ENCODE measurements at regions not wholly inside any gene's neighbourhood (a gene's known extent, or its start where the extent isn't known, plus 50 kb on each side); places are given as distances from the start of the nearest gene placed in this dataset.

DNA sequence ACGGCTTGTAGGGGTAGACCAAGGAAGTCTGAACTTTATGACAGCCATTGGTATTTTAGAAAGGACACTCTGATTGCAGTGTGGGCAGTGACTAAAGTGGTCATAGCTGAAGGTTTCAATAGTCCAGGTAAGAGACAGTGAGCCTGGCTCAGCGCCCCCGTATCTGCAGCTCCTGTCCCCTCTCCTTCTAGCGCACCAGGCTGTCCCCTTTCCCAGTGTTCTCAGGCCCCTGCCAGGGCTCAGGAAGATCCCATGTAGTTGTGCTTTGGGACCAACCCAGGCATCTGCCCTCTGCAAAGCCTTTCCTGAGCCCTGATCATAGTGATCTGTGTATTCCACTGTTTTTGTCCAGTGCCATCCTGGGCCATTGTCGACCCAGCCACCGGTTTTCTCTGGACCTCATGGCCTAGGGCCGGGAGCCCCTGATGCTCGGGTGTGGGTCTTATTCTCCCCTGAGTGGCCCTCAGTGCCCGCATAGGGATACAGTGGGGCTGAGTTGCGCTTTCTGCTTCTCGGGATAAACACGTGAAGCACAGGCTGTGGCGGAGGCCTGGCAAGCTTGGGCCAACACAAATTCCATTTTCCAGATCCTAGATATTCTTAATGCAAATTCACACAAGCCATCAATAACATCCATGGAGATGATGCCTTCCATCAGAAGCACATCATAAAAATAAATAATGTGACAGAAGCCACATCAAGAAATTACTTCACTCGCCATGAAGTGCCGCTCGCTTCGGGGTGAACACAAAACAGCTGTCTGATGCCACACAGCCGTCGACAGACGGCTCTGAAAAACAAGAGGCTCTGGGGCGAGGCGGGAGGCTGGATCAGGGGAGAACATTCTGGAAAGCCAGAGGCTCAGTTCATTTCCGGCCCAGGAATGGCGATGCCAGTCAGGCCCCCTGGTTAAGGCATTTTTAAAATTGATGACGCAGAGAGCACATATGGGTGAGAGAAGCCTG is 805.0 kb downstream of the TBC1D22A start:
- ATAC-seq (ENCODE audit: low FRiP score) (no peak), DNase-seq (ENCODE audit: low spot score) (no peak)
- TF ChIP-seq, protein P1, sequence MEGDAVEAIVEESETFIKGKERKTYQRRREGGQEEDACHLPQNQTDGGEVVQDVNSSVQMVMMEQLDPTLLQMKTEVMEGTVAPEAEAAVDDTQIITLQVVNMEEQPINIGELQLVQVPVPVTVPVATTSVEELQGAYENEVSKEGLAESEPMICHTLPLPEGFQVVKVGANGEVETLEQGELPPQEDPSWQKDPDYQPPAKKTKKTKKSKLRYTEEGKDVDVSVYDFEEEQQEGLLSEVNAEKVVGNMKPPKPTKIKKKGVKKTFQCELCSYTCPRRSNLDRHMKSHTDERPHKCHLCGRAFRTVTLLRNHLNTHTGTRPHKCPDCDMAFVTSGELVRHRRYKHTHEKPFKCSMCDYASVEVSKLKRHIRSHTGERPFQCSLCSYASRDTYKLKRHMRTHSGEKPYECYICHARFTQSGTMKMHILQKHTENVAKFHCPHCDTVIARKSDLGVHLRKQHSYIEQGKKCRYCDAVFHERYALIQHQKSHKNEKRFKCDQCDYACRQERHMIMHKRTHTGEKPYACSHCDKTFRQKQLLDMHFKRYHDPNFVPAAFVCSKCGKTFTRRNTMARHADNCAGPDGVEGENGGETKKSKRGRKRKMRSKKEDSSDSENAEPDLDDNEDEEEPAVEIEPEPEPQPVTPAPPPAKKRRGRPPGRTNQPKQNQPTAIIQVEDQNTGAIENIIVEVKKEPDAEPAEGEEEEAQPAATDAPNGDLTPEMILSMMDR (IDR thresholded peaks at IDR 0.05), result no peak

DNA sequence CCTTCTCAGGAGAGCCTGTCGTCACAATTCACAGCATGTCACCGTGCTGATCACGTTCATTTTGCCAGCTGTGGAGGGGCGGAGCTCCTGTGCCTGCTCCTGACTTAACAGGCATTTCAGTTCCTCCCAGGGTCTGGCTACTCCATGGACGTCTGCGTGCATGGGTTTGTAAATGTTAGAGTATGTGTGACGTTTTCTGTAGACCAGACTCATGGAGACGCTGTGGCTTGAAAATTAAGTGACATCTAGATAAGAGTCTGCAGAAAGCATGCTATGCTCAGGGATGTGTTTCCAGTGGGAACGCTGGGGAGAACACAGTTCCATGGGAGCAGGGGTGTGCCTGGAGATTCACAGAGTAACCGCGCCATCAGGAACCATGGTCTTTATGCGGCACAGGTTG is 804.0 kb downstream of the TBC1D22A start:
- ATAC-seq (ENCODE audit: low FRiP score), result no peak
- TF ChIP-seq, protein P1 (IDR thresholded peaks at IDR 0.05), result no peak
- no peak for DNase-seq (ENCODE audit: low spot score)

DNA sequence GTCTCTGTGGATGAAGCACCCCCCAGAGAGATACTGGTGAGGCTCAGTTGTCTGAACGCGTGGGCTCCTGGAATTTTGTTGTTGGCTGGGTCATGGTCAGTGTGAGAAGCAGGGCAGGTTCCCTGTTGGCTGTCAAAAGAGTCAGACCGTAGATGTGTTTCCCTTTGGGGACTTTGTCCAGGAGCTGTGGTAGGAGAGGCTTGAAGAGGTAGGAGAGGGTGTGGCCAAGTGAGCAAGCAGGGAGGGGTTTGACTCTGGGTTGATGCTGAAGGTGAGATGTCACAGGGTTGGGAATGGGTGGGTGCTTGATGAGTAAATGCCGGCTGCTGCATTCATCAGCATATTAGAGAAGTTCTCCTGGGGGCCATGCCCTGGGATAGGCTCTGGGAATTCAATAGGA is 803.2 kb downstream of the TBC1D22A start:
- ATAC-seq (ENCODE audit: low FRiP score) (no peak), DNase-seq (ENCODE audit: low spot score) (no peak)
- TF ChIP-seq, protein P1 (IDR thresholded peaks at IDR 0.05), result no peak

DNA sequence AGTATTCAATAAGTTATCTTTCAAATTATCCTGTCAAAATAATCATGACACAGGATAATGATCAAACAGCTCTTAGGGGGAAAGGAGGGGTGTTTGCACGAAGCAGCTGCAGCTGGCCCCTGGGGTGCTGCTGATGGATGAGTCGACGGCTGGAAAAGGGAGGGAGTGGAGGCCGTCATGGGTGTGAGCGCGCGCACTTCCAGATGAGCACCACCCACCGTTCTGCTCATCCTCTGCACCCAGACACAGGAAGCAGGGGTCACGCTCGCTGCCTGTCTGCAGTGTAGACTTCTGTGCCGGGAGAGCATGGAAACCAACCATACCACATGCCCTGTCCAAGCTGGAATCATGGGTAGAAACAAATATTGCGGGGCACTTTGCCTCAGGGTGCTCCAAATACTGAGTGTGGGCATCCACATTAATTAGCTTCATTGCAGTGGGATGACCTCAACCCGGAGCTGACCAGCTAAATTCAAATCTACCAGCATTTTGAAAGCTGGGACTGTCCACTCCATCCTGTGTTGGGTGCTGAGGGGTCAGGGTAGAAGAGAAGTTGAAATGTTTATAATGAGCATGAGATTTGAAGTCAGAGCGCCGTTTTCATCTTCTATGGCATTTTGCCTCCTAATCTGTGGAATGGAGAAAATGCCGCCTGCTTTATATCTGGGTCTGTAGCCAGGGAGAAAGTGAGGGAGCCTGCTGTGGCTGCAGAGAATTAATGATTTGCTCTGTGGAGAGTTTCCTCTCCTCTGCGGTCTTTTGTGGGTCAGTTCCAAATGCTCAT is 802.4 kb downstream of the TBC1D22A start:
- ATAC-seq (ENCODE audit: low FRiP score) (no peak), DNase-seq (ENCODE audit: low spot score) (no peak)
- TF ChIP-seq, protein P1 (IDR thresholded peaks at IDR 0.05), result no peak

DNA sequence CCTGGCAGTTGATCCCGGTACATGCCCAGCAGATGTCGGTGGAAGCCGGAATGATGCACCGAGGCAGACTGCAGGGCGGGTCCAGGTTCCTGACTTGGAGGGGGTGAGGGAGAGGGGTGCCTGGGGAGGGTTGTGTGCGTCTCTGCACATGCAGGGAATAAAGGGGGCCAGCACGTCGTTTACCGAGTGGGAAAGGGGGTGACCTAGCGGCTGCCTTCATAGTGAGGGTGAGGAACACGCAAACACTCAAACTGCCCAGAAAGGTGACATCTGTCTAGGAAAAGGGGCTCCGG is 801.7 kb downstream of the TBC1D22A start:
- TF ChIP-seq, protein P1 (IDR thresholded peaks at IDR 0.05), result no peak
- ATAC-seq (ENCODE audit: low FRiP score), result no peak
- no peak for DNase-seq (ENCODE audit: low spot score)

DNA sequence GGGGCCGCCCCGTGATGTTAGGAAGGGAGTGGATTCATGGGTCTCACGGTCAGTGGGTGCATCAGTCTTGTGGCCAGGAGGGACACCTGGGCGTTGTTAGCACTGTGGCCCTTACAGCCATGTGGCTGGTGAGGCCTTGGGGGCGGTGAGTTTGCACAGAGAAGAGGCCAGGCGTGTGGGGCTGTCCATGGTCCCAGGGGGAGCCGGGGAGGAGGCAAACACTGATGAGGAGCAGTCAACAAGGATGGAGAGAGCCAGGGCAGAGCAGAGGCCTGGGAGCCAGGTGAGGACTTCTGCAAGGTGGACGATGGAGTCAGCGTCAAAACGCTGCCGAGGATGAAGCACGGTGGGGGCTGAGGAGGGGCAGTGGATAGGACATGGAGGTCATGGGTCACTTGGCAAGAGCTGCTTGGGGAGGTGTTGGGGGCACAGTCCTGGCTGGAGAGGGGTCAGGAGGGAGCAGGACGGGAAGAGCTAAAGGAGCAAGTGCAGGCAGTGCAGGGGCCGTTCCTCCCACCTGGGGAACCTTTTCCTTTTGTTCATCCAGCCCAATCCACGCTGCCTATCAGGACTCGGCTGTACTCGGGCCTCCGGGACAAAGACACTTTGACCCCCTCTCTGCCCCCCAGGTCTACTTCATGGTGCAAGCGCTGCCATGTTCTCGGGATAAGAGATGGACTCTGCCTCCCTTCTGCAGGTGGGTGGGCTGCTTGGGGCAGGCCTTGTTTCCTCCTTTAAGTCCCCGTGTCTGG is 801.1 kb downstream of the TBC1D22A start:
- DNase-seq (ENCODE audit: low spot score), result no peak
- TF ChIP-seq, protein P1 (IDR thresholded peaks at IDR 0.05), result no peak
- no peak for ATAC-seq (ENCODE audit: low FRiP score)

Data from omental fat pad (tissue), 3 donors.